Mesendoderm (in vitro differentiated cells): ENCODE measurements at regions not wholly inside any gene's neighbourhood (a gene's known extent, or its start where the extent isn't known, plus 50 kb on each side); places are given as distances from the start of the nearest gene placed in this dataset.

Source experiments
- DNase-seq: peaks from one replicate; pipeline ENCODE4 v3.0.0; 2013
- H2AK5ac ChIP-seq: 2 replicates; pipeline ENCODE4 v1.6.1; 2013; ENCODE audit warnings: low read length, inconsistent platforms
- H2BK120ac ChIP-seq: 2 replicates; pipeline ENCODE4 v1.6.1; 2013; ENCODE audit warnings: low read depth, mild to moderate bottlenecking, low read length, moderate library complexity, mixed read lengths
- H2BK15ac ChIP-seq: replicated peaks from 2 replicates; pipeline ENCODE4 v1.6.1; 2013; ENCODE audit warnings: low read depth, mild to moderate bottlenecking, moderate library complexity
- H2BK5ac ChIP-seq: 2 replicates; pipeline ENCODE4 v1.6.1; 2013; ENCODE audit warnings: low read length, inconsistent platforms
- H3K18ac ChIP-seq: 2 replicates; pipeline ENCODE4 v1.6.1; 2013; ENCODE audit warnings: mild to moderate bottlenecking, low read length, mixed read lengths
- H3K23ac ChIP-seq: one replicate; pipeline ENCODE4 v1.6.1; 2013; ENCODE audit warnings: low read length
- H3K27ac ChIP-seq: 2 replicates; pipeline ENCODE4 v1.5.1; 2013; ENCODE audit warnings: low read depth, mild to moderate bottlenecking, inconsistent platforms, low read length, moderate library complexity
- H3K27me3 ChIP-seq: 2 replicates; pipeline ENCODE4 v1.6.1; 2013; ENCODE audit warnings: low read length, control low read depth, mild to moderate bottlenecking, inconsistent platforms; ENCODE audit not compliant: insufficient read depth, poor library complexity
- H3K36me3 ChIP-seq: 2 replicates; pipeline ENCODE4 v1.6.1; 2013; ENCODE audit warnings: low read length, inconsistent platforms; ENCODE audit not compliant: control insufficient read depth, insufficient read depth
- H3K4ac ChIP-seq: one replicate; pipeline ENCODE4 v1.6.1; 2013; ENCODE audit warnings: low read depth, mild to moderate bottlenecking, low read length, moderate library complexity
- H3K4me1 ChIP-seq: 2 replicates; pipeline ENCODE4 v1.6.1; 2013; ENCODE audit warnings: low read depth, low read length, inconsistent platforms; ENCODE audit not compliant: control insufficient read depth
- H3K4me2 ChIP-seq: 2 replicates; pipeline ENCODE4 v1.6.1; 2013; ENCODE audit warnings: low read length
- H3K4me3 ChIP-seq: 2 replicates; pipeline ENCODE4 v1.5.1; 2013; ENCODE audit warnings: mild to moderate bottlenecking, low read length
- H3K56ac ChIP-seq: one replicate; pipeline ENCODE4 v1.6.1; 2013; ENCODE audit warnings: low read length
- H3K79me1 ChIP-seq: 2 replicates; pipeline ENCODE4 v1.6.1; 2013; ENCODE audit warnings: low read length, inconsistent platforms
- H3K79me2 ChIP-seq: 2 replicates; pipeline ENCODE4 v1.6.1; 2013; ENCODE audit warnings: mild to moderate bottlenecking, low read length; ENCODE audit not compliant: control insufficient read depth, insufficient read depth
- H3K9ac ChIP-seq: 2 replicates; pipeline ENCODE4 v1.6.1; 2013; ENCODE audit warnings: low read length, inconsistent platforms
- H4K5ac ChIP-seq: one replicate; pipeline ENCODE4 v1.6.1; 2013; ENCODE audit warnings: low read length
- H4K8ac ChIP-seq: one replicate; pipeline ENCODE4 v1.6.1; 2013; ENCODE audit warnings: low read depth, mild to moderate bottlenecking, control low read depth, low read length, moderate library complexity
- WGBS: extraction: QIAGEN DNeasy Blood & Tissue Kit; methylation state at CpG from one replicate; pipeline ENCODE4 v1.1.7; 2013; ENCODE audit warnings: low lambda C conversion rate, missing lambda C conversion rate; ENCODE audit not compliant: insufficient coverage; ENCODE audit errors: extremely low coverage; 5-methylcytosine and 5-hydroxymethylcytosine counted together

DNA sequence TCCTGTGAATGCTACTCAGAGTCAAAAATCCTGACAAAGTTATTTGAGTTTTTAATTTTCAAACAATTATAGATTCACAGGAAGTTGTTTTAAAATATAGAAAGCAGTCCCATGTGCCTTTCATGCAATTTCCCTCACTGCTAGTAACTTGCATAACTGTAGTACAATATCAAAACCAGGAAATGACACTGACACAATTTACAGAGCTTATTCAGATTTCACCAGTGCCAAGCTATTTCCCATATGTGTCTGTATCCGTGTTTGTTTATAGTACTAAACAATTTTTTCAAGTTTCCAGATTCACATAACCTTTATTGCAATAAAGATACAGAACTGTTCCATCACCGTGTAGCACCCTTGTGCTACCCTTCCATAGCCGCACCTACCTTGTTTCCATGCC, 934.6 kb downstream of the PCDH17 start:
- H3K4ac ChIP-seq, result no peak overlapping the region
- H2BK15ac ChIP-seq, result no peak overlapping the region
- no peak overlapping the region for H3K27ac ChIP-seq
- no peak overlapping the region for H3K9ac ChIP-seq
- H2BK5ac ChIP-seq, result no peak overlapping the region
- H4K8ac ChIP-seq, result no peak overlapping the region
- H3K36me3 ChIP-seq, result no peaks in the 10 kb centered on the region
- no peak for DNase-seq
- H3K56ac ChIP-seq, result no peak overlapping the region
- H4K5ac ChIP-seq, result no peak overlapping the region
- H3K79me1 ChIP-seq, result no peaks in the 10 kb centered on the region
- no peaks in the 10 kb centered on the region for H3K79me2 ChIP-seq
- no peak overlapping the region for H3K4me3 ChIP-seq
- H3K23ac ChIP-seq, result no peak overlapping the region
- no peak overlapping the region for H3K18ac ChIP-seq
- H3K4me1 ChIP-seq, result no peaks in the 10 kb centered on the region
- no peak overlapping the region for H3K4me2 ChIP-seq
- H3K27me3 ChIP-seq, result no peaks in the 10 kb centered on the region
- no peak overlapping the region for H2BK120ac ChIP-seq
- WGBS, result no CpG with 5 or more reads among the region's 3 CpGs
- no peak overlapping the region for H2AK5ac ChIP-seq

DNA sequence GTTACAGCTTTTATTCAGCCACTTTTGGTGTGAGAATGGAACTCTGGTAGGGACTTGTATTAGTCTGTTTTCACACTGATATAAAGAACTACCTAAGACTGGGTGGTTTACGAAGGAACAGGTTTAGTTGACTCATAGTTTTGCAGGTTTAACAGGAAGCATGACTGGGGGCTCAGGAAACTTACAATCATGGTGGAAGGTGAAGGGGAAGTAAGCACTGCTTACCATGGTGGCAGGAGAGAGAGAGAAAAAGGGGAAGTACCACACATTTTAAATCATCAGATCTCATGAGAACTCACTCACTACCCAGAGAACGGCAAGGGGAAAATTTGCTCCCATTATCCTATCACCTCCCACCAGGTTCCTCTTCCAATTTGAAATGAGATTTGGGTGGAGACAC, 942.2 kb downstream of the PCDH17 start:
- DNase-seq, result no peak
- Histone ChIP-seq H2AK5ac (no peak overlapping the region), H3K79me1 (no peaks in the 10 kb centered on the region), H3K27me3 (no peaks in the 10 kb centered on the region), H3K4me1 (no peaks in the 10 kb centered on the region), H3K4ac (no peak overlapping the region), H4K8ac (no peak overlapping the region), H3K27ac (no peak overlapping the region), H4K5ac (no peak overlapping the region), H3K4me3 (no peak overlapping the region), H3K56ac (no peak overlapping the region), H2BK120ac (no peak overlapping the region), H3K23ac (no peak overlapping the region), H3K9ac (no peak overlapping the region), H2BK15ac (no peak overlapping the region), H3K18ac (no peak overlapping the region), H2BK5ac (no peak overlapping the region), H3K36me3 (no peaks in the 10 kb centered on the region), H3K79me2 (no peaks in the 10 kb centered on the region), H3K4me2 (no peak overlapping the region)
- no CpG with 5 or more reads among the region's 2 CpGs for WGBS

DNA sequence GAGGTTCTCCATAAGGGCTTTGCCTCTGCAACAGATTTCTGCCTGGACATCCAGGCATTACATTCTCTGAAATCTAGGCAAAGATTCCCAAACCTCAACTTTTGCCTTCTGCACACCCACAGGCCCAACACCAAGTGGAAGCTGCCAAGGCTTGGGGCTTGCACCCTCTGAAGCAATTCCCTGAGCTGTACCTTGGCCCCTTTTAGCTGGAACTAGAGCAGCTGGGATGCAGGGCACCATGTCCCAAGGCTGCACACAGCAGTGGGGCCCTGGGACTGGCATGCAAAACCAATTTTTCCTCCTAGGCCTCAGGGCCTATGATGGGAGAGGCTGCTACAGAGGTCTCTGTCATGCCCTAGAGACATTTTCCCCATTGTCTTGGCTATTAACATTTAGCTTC, 943.2 kb downstream of the PCDH17 start:
- H2BK120ac ChIP-seq, result no peak overlapping the region
- no peak overlapping the region for H2AK5ac ChIP-seq
- no peak overlapping the region for H2BK15ac ChIP-seq
- no peak overlapping the region for H4K8ac ChIP-seq
- H3K4ac ChIP-seq, result no peak overlapping the region
- H3K18ac ChIP-seq, result no peak overlapping the region
- H3K36me3 ChIP-seq, result no peaks in the 10 kb centered on the region
- no peaks in the 10 kb centered on the region for H3K27me3 ChIP-seq
- H3K23ac ChIP-seq, result no peak overlapping the region
- no peak overlapping the region for H3K4me3 ChIP-seq
- H3K4me1 ChIP-seq, result no peaks in the 10 kb centered on the region
- H3K56ac ChIP-seq, result no peak overlapping the region
- no peak overlapping the region for H4K5ac ChIP-seq
- H3K79me1 ChIP-seq, result no peaks in the 10 kb centered on the region
- H3K79me2 ChIP-seq, result no peaks in the 10 kb centered on the region
- H3K4me2 ChIP-seq, result no peak overlapping the region
- H3K27ac ChIP-seq, result no peak overlapping the region
- no peak overlapping the region for H3K9ac ChIP-seq
- no peak overlapping the region for H2BK5ac ChIP-seq
- no peak for DNase-seq

DNA sequence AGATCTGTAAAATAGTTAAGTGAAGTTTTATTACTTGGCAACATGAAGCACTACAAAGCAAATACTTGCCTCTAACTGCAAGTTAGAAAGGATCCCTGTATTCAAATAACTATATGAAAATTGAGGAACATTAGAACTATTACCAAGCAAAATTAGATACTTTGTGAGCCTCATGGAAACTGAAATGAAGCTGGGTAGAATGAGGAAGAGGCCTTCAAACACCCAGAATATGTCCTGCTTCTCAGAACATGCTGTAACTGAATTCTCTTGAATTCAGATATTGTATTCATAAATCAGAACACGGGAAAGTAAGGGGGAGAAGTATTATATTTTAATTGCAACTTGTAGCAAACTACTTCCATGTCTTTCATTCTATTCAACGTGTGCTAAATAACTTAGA, 947.9 kb downstream of the PCDH17 start:
- H3K4me2 ChIP-seq, result no peak overlapping the region
- no peak overlapping the region for H3K4ac ChIP-seq
- H3K23ac ChIP-seq, result no peak overlapping the region
- no peaks in the 10 kb centered on the region for H3K36me3 ChIP-seq
- H2BK120ac ChIP-seq, result no peak overlapping the region
- no peak overlapping the region for H2BK5ac ChIP-seq
- H3K27me3 ChIP-seq, result no peaks in the 10 kb centered on the region
- H3K9ac ChIP-seq, result no peak overlapping the region
- H4K5ac ChIP-seq, result no peak overlapping the region
- H3K79me2 ChIP-seq, result no peaks in the 10 kb centered on the region
- H3K27ac ChIP-seq, result no peak overlapping the region
- no peak overlapping the region for H3K4me3 ChIP-seq
- WGBS, result no CpG with 5 or more reads among the region's 2 CpGs
- H4K8ac ChIP-seq, result no peak overlapping the region
- H2BK15ac ChIP-seq, result no peak overlapping the region
- DNase-seq, result no peak
- no peak overlapping the region for H3K18ac ChIP-seq
- no peak overlapping the region for H2AK5ac ChIP-seq
- no peaks in the 10 kb centered on the region for H3K4me1 ChIP-seq
- no peaks in the 10 kb centered on the region for H3K79me1 ChIP-seq
- H3K56ac ChIP-seq, result no peak overlapping the region

DNA sequence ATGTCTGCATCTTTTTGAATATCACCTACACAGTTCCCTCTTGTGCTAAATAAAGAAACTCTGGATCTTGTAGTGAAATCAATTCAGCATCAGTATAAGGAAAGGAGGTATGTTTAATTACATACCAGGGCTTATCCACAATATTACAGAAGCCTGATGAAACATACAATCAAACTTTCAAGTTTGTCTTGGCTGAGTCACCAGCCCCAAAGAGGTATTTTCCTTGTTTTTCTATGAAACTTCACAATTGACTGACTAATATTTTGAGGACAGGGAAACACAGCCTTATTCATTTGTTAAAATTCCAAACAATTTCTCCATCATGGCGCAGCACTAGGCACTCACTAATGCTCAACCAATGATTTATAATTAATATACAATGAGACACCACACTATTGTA, 952.4 kb downstream of the PCDH17 start:
- no peak overlapping the region for H3K4me2 ChIP-seq
- WGBS, result no CpG with 5 or more reads among the region's 1 CpG

DNA sequence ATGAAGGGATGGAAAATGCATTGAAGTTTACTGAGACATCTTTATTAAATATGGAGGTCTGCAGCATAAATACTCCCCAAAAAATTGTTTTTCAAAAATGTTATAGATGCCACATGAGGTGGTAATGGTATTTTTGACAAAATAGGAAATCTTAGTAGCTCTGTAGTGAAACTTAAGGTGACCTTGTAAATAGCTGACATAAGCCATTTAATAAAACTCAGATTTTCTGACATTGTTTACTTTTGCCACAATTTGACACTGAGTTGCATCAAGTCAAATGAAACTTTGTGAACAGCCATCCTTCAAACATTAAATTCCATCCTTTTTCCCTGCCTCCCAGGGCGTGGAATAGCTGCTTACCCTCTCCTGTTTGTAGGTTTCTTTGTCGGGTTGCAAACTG, 953.1 kb downstream of the PCDH17 start:
- H4K8ac ChIP-seq, result no peak overlapping the region
- H3K27ac ChIP-seq, result no peak overlapping the region
- H3K4me2 ChIP-seq, result no peak overlapping the region
- no peak overlapping the region for H2BK5ac ChIP-seq
- H3K79me1 ChIP-seq, result no peaks in the 10 kb centered on the region
- no peak overlapping the region for H2BK15ac ChIP-seq
- no peak overlapping the region for H3K56ac ChIP-seq
- H3K23ac ChIP-seq, result no peak overlapping the region
- no CpG with 5 or more reads among the region's 2 CpGs for WGBS
- no peaks in the 10 kb centered on the region for H3K36me3 ChIP-seq
- H3K4ac ChIP-seq, result no peak overlapping the region
- H4K5ac ChIP-seq, result no peak overlapping the region
- no peaks in the 10 kb centered on the region for H3K79me2 ChIP-seq
- H3K9ac ChIP-seq, result no peak overlapping the region
- H3K4me3 ChIP-seq, result no peak overlapping the region
- H3K18ac ChIP-seq, result no peak overlapping the region
- DNase-seq, result no peak
- no peak overlapping the region for H2AK5ac ChIP-seq
- H3K27me3 ChIP-seq, result no peaks in the 10 kb centered on the region
- no peaks in the 10 kb centered on the region for H3K4me1 ChIP-seq
- H2BK120ac ChIP-seq, result no peak overlapping the region

More for the DNA sequence above, 952.4 kb downstream of the PCDH17 start:
- Histone ChIP-seq H2BK120ac (no peak overlapping the region), H3K18ac (no peak overlapping the region), H3K4ac (no peak overlapping the region), H2AK5ac (no peak overlapping the region), H3K4me1 (no peaks in the 10 kb centered on the region), H4K5ac (no peak overlapping the region), H3K27ac (no peak overlapping the region), H3K56ac (no peak overlapping the region), H3K23ac (no peak overlapping the region), H2BK5ac (no peak overlapping the region), H3K4me3 (no peak overlapping the region), H3K27me3 (no peaks in the 10 kb centered on the region), H3K9ac (no peak overlapping the region), H4K8ac (no peak overlapping the region), H3K36me3 (no peaks in the 10 kb centered on the region), H3K79me2 (no peaks in the 10 kb centered on the region), H2BK15ac (no peak overlapping the region), H3K79me1 (no peaks in the 10 kb centered on the region)
- DNase-seq, result no peak
